Fibroblast of mammary gland (primary cell): ENCODE measurements at regions not wholly inside any gene's neighbourhood (a gene's known extent, or its start where the extent isn't known, plus 50 kb on each side); places are given as distances from the start of the nearest gene placed in this dataset.

Experiments
- DNase-seq: peaks from one replicate; pipeline ENCODE4 v3.0.0-alpha.2; 2010; ENCODE audit warnings: low read depth
- H3K4me3 ChIP-seq: 2 replicates; pipeline ENCODE4 v1.5.1; 2011; ENCODE audit warnings: low read depth, mild to moderate bottlenecking, low read length, moderate library complexity; ENCODE audit not compliant: control insufficient read depth
- CTCF ChIP-seq: conservative IDR thresholded peaks from 2 replicates; pipeline ENCODE4 v1.5.1; 2011; ENCODE audit warnings: low read depth, low read length, inconsistent platforms; ENCODE audit not compliant: control insufficient read depth, insufficient read depth

GRCh38 chr2:144275340-144275739, 244.6 kb downstream of the ZEB2 start:
- no peak overlapping the region for H3K4me3 ChIP-seq
- DNase-seq = no peak
- TF ChIP-seq CTCF = no peak

- no peak for DNase-seq
Observed at GRCh38 chr2:144274131-144274530, 245.8 kb downstream of the ZEB2 start.

GRCh38 chr2:144270951-144271350, 249.0 kb downstream of the ZEB2 start:
- H3K4me3 ChIP-seq = no peak overlapping the region
- DNase-seq = no peak
- no peak for TF ChIP-seq CTCF

More at GRCh38 chr2:144274131-144274530, 245.8 kb downstream of the ZEB2 start:
- no peak overlapping the region for H3K4me3 ChIP-seq
- no peak for TF ChIP-seq CTCF

GRCh38 chr2:144268036-144268678, 251.8 kb downstream of the ZEB2 start:
- no peak overlapping the region for H3K4me3 ChIP-seq
- TF ChIP-seq CTCF = no peak

DNA sequence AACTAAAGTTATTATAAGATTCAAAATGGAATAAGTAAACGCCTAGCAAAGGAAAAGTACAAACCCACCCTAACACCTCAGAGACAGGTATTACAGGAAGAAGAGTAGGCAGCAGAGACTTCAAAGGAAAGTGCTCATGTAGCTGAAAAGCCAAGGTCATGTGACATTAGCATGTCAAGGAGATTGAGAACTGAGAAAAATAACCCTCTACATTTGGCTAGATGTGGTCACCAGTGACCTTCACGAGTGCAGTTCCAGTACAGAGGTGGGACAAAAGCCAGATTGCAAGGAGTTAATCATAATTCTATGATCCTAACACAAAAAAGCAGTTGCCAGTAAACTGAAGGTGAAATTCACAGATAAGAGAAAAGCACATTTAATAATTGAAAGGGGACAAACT, 252.7 kb downstream of the ZEB2 start:
- no peak for TF ChIP-seq CTCF
- DNase-seq = no peak
- no peak overlapping the region for H3K4me3 ChIP-seq

More at GRCh38 chr2:144268036-144268678, 251.8 kb downstream of the ZEB2 start:
- no peak for DNase-seq

DNA sequence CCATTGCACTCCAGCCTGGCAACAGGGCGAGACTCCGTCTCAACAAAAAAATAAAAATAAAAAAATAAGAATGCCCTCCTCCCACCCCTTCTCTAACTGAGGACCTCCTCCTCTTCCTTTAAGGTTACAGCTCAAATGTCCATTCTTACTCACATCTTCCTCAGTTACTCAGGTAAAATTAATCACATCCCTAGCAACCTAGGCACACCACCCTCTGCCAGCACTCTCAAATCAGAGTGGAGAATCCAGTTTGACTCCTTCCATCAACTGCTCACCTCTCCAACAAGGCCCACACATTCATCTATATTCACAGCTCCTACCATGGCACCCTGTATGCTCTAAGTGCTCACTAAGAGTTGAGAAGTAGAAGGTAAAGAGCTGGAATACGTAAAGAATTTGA, 254.3 kb downstream of the ZEB2 start:
- no peak for DNase-seq
- no peak for TF ChIP-seq CTCF
- H3K4me3 ChIP-seq = no peak overlapping the region

DNA sequence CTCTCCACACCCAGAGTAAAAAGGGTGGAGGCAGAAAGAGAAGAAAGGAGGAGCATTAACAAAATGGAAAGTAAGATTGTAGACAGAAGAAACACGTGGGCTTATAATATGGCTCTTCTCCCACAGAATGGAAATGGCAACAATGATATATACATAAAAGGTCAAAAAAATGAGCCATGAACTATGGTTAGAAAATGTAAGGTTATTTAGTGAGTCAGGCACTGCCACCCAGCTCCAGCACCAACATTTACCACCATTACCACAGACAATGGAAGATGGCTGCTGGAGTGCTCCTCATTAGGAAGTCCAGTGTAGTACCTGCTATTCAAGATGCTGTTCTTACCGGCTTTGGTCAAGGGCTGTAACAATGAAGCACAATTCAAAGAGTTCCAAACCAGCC, 258.0 kb downstream of the ZEB2 start:
- TF ChIP-seq CTCF = no peak
- no peak overlapping the region for H3K4me3 ChIP-seq
- DNase-seq = no peak
